ENCODE measurements at regions not wholly inside any gene's neighbourhood (a gene's known extent, or its start where the extent isn't known, plus 50 kb on each side); places are given as distances from the start of the nearest gene placed in this dataset.
"Not testable (repeated sequence)": the region's sequence is repeated elsewhere in the genome, so short reads cannot be mapped to it uniquely, and the experiment has no call there.

DNA sequence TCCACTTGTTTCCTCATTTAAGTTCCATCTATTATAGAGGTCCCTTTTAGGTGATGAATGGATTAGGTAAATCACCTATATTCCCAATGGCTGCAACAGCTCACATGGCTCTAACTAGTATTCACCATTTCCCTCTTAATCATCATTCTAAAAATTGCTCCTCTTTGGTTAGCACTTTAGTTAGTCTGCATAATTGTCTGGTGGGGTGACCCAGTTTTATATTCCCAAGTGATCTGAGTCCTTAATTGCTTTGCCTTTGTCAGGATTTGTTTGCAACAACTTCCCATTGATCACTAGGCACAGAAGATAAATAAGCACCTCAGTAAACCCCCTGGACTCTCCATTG is 395.2 kb downstream of the RAB38 start:
- TF ChIP-seq, protein P1, sequence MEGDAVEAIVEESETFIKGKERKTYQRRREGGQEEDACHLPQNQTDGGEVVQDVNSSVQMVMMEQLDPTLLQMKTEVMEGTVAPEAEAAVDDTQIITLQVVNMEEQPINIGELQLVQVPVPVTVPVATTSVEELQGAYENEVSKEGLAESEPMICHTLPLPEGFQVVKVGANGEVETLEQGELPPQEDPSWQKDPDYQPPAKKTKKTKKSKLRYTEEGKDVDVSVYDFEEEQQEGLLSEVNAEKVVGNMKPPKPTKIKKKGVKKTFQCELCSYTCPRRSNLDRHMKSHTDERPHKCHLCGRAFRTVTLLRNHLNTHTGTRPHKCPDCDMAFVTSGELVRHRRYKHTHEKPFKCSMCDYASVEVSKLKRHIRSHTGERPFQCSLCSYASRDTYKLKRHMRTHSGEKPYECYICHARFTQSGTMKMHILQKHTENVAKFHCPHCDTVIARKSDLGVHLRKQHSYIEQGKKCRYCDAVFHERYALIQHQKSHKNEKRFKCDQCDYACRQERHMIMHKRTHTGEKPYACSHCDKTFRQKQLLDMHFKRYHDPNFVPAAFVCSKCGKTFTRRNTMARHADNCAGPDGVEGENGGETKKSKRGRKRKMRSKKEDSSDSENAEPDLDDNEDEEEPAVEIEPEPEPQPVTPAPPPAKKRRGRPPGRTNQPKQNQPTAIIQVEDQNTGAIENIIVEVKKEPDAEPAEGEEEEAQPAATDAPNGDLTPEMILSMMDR (conservative IDR thresholded peaks at IDR 0.05; ENCODE audit: low read depth, low read length): no peak
- no peak for DNase-seq (ENCODE audit: low read depth)

DNA sequence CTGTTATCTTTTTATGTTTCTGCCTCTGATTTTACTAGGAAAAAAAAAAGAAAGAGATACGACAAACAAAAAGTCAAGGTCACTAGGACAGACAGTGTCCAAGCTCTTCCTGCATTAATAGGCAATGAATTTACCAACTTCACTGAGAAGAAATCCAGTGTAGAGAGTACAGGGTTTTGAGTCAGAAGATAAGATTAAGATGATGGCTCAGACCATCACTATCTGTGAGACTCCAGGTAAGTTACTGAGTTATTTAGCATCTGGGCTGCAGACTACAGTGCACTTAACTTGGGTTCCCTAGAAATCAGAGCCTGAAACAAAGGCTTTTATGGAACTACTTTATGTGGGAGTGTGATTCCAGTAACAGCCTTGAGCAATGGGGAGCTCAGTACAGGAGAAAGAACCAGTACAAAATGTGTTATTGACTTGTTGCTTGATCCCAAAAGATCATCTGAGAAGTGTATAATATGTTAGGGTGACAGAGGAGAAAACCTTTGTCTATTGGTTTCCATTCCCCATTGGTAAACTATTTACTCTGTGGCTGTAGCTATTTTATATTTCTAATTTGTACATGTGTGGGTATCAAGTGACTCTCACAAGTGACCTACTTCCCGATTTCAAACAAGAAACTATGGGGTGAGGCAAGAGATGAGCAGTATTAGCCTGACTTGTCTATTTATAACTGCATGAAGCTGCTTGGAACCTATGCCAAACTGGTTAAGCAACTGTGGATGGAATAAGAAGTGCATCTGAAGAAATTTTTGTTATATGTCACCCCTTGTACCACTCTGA is 395.8 kb downstream of the RAB38 start:
- TF ChIP-seq, protein P1 (conservative IDR thresholded peaks at IDR 0.05; ENCODE audit: low read depth, low read length): no peak
- DNase-seq (ENCODE audit: low read depth): no peak
- H3K4me3 ChIP-seq (ENCODE audit: low read length): no peak overlapping the region

More for the DNA sequence above, 395.2 kb downstream of the RAB38 start:
- H3K4me3 ChIP-seq (ENCODE audit: low read length): no peak overlapping the region

DNA sequence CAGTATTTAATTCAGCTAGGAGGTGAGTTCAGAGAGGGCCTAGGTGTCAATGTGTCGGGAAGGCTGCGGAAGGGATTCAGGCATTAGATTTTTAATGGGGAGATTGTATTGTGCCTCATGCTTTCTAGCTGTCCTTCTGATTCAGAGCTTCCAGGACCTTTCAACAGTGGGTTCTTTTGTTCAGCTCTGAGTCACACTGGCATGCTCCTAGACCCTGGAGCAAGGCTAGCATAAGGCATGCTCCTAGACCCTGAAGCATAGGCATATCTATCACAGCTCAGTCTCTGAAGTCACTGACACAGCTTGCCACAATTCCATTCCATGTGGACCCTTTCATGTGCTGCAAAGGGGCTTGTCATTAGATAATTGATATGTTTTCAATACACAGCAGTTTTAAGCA is 396.9 kb downstream of the RAB38 start:
- TF ChIP-seq, protein P1 (conservative IDR thresholded peaks at IDR 0.05; ENCODE audit: low read depth, low read length): no peak
- peak; percentile 75 for DNase-seq (ENCODE audit: low read depth)
- H3K4me3 ChIP-seq (ENCODE audit: low read length): no peak overlapping the region

DNA sequence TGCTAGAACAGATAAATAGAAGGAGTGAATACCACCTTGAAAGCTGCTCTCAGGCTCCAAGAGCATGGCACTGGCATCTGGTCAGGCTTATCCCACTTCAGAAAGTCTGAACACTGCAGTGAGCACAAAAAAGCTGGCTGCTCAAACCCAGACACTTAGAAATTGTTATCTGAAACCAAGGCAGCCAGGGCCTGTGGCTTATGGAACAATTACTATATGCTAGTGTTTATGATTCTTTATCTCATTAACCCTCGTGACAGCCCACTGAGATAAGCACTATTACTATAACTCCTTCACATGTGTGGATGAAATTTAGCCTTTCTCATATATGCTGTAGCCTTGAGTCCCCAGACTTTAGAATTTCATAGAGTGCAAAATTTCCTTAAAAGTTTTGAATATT is 400.2 kb downstream of the RAB38 start:
- TF ChIP-seq, protein P1 (conservative IDR thresholded peaks at IDR 0.05; ENCODE audit: low read depth, low read length): no peak
- no peak for DNase-seq (ENCODE audit: low read depth)
- no peak overlapping the region for H3K4me3 ChIP-seq (ENCODE audit: low read length)

DNA sequence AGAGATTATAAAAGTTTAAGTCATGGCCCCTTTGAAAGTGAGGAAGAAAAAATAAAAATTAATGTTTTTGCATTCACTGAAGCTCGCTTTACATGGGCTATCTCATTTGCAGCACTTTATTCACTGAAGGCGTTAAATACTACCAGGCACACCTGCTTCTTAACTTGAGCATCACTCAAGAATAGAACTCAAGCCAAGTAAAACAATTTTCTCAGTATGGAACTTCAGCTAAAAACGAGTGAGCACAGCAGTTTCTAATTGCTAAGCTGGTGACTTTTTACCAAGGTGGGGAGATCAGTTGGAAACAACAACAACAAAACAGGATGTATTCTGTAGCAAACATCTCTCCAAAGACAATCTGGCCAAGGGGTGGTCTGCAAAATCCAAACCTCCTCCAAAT is 405.6 kb downstream of the RAB38 start:
- TF ChIP-seq, protein P1 (conservative IDR thresholded peaks at IDR 0.05; ENCODE audit: low read depth, low read length): no peak

DNA sequence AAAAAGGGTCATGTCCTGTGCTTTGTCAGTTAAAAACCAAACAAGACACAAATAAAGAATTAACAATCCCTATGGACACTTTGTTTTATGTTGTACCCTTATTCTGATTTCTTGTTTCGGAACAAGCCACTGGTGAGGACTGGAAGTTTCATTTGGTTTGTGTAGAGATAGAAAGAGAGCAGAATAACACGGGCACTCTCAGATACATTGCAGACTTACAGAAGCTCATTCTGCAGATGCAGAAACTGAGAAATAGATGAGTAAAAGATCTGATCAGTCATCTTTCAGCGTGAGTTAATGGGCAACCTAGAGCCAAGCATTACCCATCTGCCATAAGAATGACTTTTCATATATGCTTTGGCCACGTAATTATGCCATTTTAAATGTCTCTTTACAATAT is 407.6 kb downstream of the RAB38 start:
- no peak for DNase-seq (ENCODE audit: low read depth)
- H3K4me3 ChIP-seq (ENCODE audit: low read length): no peak overlapping the region
- TF ChIP-seq, protein P1 (conservative IDR thresholded peaks at IDR 0.05; ENCODE audit: low read depth, low read length): no peak

More for the DNA sequence above, 405.6 kb downstream of the RAB38 start:
- DNase-seq (ENCODE audit: low read depth): no peak
- H3K4me3 ChIP-seq (ENCODE audit: low read length): no peak overlapping the region

DNA sequence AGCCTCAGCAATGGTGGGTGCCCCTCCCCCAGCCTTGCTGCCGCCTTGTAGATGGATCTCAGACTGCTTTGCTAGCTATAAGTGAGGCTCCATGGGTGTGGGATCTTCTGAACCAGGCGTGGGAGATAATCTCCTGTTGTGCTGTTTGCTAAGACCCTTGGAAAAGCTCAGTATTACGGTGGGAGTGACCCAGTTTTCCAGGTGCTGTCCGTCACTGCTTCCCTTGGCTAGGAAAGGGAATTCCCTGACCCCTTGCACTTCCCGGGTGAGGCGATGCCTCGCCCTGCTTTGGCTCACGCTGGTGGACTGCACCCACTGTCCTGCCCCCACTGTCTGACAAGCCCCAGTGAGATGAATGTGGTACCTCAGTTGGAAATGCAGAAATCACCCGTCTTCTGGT is 411.2 kb downstream of the RAB38 start:
- H3K4me3 ChIP-seq (ENCODE audit: low read length); DNase-seq (ENCODE audit: low read depth): not testable (repeated sequence)
